ENCODE measurements at regions not wholly inside any gene's neighbourhood (a gene's known extent, or its start where the extent isn't known, plus 50 kb on each side); places are given as distances from the start of the nearest gene placed in this dataset.

DNA sequence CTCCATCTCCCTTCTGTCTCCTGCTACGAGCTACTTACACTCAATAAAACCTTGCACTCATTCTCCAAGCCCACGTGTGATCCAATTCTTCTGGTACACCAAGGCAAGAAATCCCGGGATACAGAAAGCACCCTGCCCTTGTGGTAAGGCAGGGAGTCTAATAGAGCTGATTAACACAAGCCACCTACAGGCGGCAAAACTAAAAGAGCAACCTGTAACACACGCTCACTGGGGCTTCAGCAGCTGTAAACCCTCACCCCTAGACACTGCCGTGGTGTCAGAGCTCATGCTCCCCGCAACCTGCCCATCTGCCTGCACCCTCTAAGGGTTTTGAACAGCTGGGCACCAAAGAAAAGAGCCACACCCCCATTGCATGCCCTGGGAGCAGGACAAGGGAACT lies 755.4 kb upstream of the HTR2C start:
- H3K27me3 ChIP-seq (ENCODE audit: insufficient read depth, low read length) = no peaks in the 10 kb centered on the region
- H3K9ac ChIP-seq (ENCODE audit: low read length) = no peak overlapping the region
- no peaks in the 10 kb centered on the region for H3K36me3 ChIP-seq (ENCODE audit: insufficient read depth, low read length)
- H3K27ac ChIP-seq (ENCODE audit: low read depth, low read length, poor library complexity, severe bottlenecking) = no peak overlapping the region
- H3K9me3 ChIP-seq (ENCODE audit: low read length) = no peaks in the 10 kb centered on the region
- no peaks in the 10 kb centered on the region for H3K9me2 ChIP-seq (ENCODE audit: low read depth, low read length)
- H2AFZ ChIP-seq (ENCODE audit: low read length) = no peak overlapping the region
- no peaks in the 10 kb centered on the region for H3K4me1 ChIP-seq (ENCODE audit: insufficient read depth, low read length, severe bottlenecking)
- no peak overlapping the region for H3K4me3 ChIP-seq (ENCODE audit: low read depth, low read length, poor library complexity, severe bottlenecking)
- no peaks in the 10 kb centered on the region for H4K20me1 ChIP-seq (ENCODE audit: insufficient read depth, low read length)
- H3F3A ChIP-seq (ENCODE audit: insufficient read depth, low read length) = no peaks in the 10 kb centered on the region
- H3K79me2 ChIP-seq (ENCODE audit: insufficient read depth, low read length) = no peaks in the 10 kb centered on the region
- TF ChIP-seq, protein P1, sequence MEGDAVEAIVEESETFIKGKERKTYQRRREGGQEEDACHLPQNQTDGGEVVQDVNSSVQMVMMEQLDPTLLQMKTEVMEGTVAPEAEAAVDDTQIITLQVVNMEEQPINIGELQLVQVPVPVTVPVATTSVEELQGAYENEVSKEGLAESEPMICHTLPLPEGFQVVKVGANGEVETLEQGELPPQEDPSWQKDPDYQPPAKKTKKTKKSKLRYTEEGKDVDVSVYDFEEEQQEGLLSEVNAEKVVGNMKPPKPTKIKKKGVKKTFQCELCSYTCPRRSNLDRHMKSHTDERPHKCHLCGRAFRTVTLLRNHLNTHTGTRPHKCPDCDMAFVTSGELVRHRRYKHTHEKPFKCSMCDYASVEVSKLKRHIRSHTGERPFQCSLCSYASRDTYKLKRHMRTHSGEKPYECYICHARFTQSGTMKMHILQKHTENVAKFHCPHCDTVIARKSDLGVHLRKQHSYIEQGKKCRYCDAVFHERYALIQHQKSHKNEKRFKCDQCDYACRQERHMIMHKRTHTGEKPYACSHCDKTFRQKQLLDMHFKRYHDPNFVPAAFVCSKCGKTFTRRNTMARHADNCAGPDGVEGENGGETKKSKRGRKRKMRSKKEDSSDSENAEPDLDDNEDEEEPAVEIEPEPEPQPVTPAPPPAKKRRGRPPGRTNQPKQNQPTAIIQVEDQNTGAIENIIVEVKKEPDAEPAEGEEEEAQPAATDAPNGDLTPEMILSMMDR (IDR thresholded peaks at IDR 0.05; ENCODE audit: low read length) = no peak
- TF ChIP-seq EZH2 (IDR thresholded peaks at IDR 0.05; ENCODE audit: borderline replicate concordance, low read length) = no peak
- no peak overlapping the region for H3K4me2 ChIP-seq (ENCODE audit: low read length)

DNA sequence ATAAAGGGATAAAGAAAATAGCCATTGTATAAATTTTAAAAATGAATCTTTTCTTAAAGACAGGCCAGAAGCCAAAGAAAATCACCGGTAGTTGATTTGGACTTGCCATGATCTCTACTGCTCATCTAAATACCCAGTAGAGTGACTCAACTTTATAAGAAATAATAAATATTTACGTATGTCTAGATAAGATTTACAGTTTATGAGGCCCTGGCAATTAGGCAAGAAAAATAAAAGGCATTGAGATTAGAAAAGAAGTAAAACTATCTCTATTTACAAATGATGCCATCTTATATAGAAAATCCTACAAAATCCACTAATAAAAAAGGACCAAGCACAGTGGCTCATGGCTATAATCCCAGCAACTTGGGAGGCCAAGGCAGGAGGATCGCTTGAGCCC lies 765.5 kb upstream of the HTR2C start:
- Histone ChIP-seq H3K9me3 (ENCODE audit: low read length) (no peaks in the 10 kb centered on the region), H3K36me3 (ENCODE audit: insufficient read depth, low read length) (no peaks in the 10 kb centered on the region), H3K9ac (ENCODE audit: low read length) (no peak overlapping the region), H3K27me3 (ENCODE audit: insufficient read depth, low read length) (no peaks in the 10 kb centered on the region), H3K4me2 (ENCODE audit: low read length) (no peak overlapping the region), H3F3A (ENCODE audit: insufficient read depth, low read length) (no peaks in the 10 kb centered on the region), H3K4me3 (ENCODE audit: low read depth, low read length, poor library complexity, severe bottlenecking) (no peak overlapping the region), H3K9me2 (ENCODE audit: low read depth, low read length) (no peaks in the 10 kb centered on the region), H3K79me2 (ENCODE audit: insufficient read depth, low read length) (no peaks in the 10 kb centered on the region), H3K4me1 (ENCODE audit: insufficient read depth, low read length, severe bottlenecking) (no peaks in the 10 kb centered on the region), H2AFZ (ENCODE audit: low read length) (no peak overlapping the region), H4K20me1 (ENCODE audit: insufficient read depth, low read length) (no peaks in the 10 kb centered on the region), H3K27ac (ENCODE audit: low read depth, low read length, poor library complexity, severe bottlenecking) (no peak overlapping the region)
- no peak for TF ChIP-seq EZH2 (IDR thresholded peaks at IDR 0.05; ENCODE audit: borderline replicate concordance, low read length)
- TF ChIP-seq, protein P1 (IDR thresholded peaks at IDR 0.05; ENCODE audit: low read length) = no peak

DNA sequence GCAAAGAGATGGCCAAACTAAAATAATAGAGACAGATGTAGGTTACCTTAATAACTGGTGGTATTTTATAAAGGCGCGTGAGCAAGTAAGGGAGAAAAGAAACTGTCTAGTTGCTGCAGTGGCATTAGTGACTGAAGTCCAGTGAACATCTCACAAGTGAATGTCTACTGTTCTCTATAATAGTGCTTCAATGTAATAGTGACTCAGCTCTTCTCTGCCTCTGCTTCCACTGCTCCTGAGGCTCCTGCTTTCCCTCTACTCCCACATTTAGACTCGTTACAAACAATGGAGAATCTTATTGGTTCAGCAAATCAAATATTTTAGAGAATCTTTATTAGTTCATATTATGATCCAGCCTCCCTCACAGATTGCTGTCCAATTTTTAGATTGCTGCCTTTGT lies 779.1 kb upstream of the HTR2C start:
- H3K27ac ChIP-seq (ENCODE audit: low read depth, low read length, poor library complexity, severe bottlenecking) = no peak overlapping the region
- H3K4me3 ChIP-seq (ENCODE audit: low read depth, low read length, poor library complexity, severe bottlenecking) = no peak overlapping the region
- H2AFZ ChIP-seq (ENCODE audit: low read length) = no peak overlapping the region

More for the DNA sequence above, 779.1 kb upstream of the HTR2C start:
- no peaks in the 10 kb centered on the region for H3K9me2 ChIP-seq (ENCODE audit: low read depth, low read length)
- no peaks in the 10 kb centered on the region for H4K20me1 ChIP-seq (ENCODE audit: insufficient read depth, low read length)
- H3K36me3 ChIP-seq (ENCODE audit: insufficient read depth, low read length) = no peaks in the 10 kb centered on the region
- TF ChIP-seq EZH2 (IDR thresholded peaks at IDR 0.05; ENCODE audit: borderline replicate concordance, low read length) = no peak
- TF ChIP-seq, protein P1 (IDR thresholded peaks at IDR 0.05; ENCODE audit: low read length) = no peak
- H3K4me1 ChIP-seq (ENCODE audit: insufficient read depth, low read length, severe bottlenecking) = no peaks in the 10 kb centered on the region
- no peaks in the 10 kb centered on the region for H3K27me3 ChIP-seq (ENCODE audit: insufficient read depth, low read length)
- no peaks in the 10 kb centered on the region for H3K9me3 ChIP-seq (ENCODE audit: low read length)
- no peaks in the 10 kb centered on the region for H3F3A ChIP-seq (ENCODE audit: insufficient read depth, low read length)
- H3K4me2 ChIP-seq (ENCODE audit: low read length) = no peak overlapping the region
- H3K9ac ChIP-seq (ENCODE audit: low read length) = no peak overlapping the region
- H3K79me2 ChIP-seq (ENCODE audit: insufficient read depth, low read length) = no peaks in the 10 kb centered on the region

Measured in OCI-LY1 (cell line).